Glomerular visceral epithelial cell (primary cell): ENCODE measurements at regions not wholly inside any gene's neighbourhood (a gene's known extent, or its start where the extent isn't known, plus 50 kb on each side); places are given as distances from the start of the nearest gene placed in this dataset.
A peak's percentile ranks its signal among the peaks of the same experiment; 100 is the strongest.
"Not testable (repeated sequence)": the region's sequence is repeated elsewhere in the genome, so short reads cannot be mapped to it uniquely, and the experiment has no call there.

ENCODE experiments used
- DNase-seq: peaks from one replicate; pipeline ENCODE4 v3.0.0-alpha.2; 2016; ENCODE audit errors: extremely low spot score

GRCh38 chr20:41719151-41719550, 101.0 kb upstream of the CHD6 start:
- DNase-seq, result no peak

DNA sequence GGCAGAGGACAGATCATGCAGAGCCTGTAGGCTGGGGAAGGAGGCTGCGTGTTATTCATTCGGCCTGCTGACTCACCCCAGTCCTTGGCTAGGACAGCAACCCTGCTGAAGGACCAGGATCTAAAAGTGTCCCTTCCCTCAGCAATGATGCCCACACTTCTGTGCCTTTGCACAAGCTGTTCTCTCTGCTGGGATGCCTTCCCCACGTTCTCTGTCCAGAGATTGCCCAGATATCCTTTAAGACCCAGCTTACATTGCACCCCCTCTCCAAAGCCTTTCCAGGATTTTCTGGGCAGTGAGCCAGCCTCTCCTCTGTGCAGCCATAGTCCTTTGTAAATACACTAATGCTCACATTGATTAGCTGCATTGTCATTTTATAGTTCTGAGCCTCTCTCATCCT, 99.3 kb upstream of the CHD6 start:
- DNase-seq, result no peak

GRCh38 chr20:41716911-41717310, 98.7 kb upstream of the CHD6 start:
- DNase-seq, result no peak

DNA sequence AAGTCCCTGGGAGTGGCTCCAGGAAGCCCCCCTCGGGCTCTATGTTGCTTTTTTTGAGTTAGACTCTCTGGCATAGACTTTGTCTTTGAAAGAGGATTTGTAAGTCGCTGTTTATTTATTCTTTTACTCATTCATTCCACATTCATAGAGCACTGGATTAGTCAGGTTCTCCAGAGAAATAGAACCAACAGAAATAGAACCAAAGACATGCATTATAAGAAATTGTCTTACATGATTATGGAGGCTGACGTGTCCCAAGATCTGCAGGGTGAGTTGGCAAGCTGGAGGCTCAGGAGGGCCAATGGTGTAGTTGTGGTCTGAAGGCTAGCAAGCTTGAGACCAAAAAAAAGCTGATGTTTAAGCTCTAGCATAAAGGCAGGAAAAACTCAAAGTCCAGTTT, 98.3 kb upstream of the CHD6 start:
- DNase-seq, result no peak

- DNase-seq, result no peak
Observed at GRCh38 chr20:41715526-41715925, 97.3 kb upstream of the CHD6 start.

- DNase-seq, result no peak
Observed at GRCh38 chr20:41714030-41714429, 95.9 kb upstream of the CHD6 start.

- DNase-seq, result no peak
Observed at GRCh38 chr20:41704896-41705295, 86.7 kb upstream of the CHD6 start.

DNA sequence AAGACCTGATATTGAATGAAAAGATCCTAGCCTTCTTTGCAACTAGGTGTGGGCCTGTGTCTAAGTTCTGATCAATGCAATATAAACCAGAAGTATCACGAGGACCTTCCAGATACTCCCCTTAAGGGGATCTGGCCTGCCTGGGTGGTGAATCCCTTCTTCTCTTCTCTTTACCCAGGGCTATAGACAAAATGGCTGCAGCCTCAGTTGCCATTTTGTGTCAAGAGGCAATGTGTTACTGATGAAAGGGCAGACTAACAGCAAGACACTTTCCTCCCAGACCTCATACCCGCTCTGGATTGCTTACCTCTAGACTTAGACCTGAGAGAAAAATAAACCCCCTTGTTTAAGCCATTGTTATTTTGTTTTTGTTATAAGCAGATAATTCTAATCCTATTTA, 84.5 kb upstream of the CHD6 start:
- no peak for DNase-seq

DNA sequence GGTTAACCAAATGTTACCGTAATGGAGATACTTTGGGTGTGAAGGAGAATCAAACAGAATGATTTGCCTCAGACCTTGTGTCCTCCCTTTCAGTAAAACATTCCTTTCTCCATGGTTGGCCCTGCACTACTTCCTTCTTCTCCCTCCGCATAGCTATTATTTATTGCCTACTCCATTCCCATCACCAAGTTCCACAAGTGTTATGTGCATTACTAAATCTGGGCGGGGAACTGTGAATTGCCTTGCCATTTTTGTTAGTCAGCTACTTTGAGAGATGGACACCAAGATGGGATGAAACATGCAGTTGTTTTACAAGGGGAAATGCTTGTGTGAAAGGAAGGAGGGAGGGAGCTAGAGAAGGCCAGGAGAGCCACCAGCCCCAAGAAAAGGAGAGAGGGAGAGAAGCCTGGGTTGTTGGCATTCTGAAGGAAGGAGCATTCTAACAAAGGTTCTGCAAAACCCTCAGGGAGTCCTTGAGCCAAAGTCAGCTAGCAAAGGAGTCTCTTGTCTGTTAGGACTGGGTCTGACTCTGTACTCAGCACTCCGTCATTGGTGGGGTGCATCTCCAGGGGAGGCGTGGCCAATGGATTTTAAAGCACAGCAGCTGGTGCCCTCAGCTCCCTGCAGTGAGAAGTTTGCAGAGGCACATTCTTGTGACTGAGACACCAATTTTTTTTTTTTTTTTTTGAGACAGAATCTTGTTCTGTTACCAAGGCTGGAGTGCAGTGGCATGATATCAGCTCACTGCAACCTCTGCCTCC, 83.6 kb upstream of the CHD6 start:
- DNase-seq, result no peak

- not testable (repeated sequence) for DNase-seq
Observed at GRCh38 chr20:41699673-41700072, 81.5 kb upstream of the CHD6 start.

GRCh38 chr20:41697861-41698559, 79.8 kb upstream of the CHD6 start:
- peak; percentile 47 for DNase-seq

DNA sequence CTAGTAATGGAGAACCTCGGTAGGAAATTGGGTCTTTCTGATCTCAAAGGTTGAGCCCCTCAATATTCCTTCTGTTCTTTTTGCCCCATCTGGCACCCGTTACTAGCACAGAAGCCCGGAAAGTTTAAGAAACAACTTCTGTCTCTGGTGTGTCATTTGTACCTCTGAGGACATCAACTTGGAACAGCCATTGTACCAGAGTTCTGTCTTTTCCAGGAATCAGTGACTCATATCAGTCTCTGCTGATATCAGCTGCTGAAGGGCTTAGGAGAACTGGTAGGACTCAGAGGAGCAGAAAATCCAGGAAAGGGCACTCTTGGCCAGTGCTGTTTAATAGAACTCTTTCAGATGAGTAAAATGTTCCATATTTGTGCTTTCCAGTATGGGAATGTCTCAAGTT, 78.3 kb upstream of the CHD6 start:
- no peak for DNase-seq

DNA sequence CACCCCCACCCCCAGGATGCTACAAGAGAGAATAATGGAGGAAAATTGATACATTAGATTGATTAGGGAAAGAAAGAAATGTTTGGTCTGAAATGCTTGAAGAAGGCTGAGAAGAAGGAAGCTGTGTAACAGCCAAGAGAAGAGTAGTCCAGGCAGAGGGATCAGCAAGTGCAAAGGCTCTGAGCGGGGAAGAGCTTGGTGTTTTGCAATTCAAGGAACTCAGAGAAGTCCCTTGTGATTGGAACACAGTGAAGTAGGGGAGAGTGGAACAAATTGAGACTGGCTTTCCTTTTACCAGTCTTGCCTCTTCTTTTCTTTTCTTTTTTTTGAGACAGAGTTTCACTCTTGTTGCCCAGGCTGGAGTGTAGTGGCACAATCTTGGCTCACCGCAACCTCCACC, 76.6 kb upstream of the CHD6 start:
- no peak for DNase-seq

DNA sequence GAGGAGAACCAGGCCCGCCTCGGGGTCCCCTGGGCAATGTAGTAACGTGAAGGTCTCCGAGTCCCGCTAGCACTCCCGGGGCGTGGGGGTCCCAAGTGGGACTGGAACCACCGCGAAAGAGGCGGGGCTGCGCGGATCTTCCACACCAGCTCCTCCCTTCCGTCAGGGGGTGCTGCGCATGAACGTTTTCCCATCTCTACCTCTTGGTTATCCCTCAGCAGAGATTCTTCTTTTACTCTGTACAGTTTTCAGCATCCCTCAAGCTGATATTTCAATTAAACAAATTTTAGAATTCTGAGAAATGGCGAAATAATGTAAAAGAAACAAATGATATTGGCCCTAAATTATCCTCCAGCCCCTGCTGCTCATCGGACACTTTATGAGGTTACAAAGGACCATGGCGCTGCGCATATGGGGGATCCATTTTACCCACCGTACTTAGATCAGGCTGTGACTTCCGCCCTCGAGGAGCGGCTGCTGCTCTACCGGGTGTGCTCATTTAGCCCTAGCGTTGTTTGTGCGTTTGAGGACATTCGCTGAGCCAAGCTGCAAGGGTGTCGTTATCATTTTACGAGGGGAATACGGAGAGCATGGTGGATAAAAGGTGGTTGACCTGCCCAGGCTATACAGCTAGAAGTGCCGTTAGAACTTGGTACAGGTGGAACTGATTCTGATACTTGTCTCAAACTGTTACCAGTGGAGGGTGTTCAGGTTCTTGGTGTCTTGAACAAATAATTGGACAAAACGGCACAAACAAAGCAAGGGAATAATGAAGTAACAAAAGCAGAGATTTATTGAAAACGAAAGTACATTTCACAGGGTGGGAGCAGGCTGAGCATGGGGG, 75.2 kb upstream of the CHD6 start:
- peak; percentile 89 for DNase-seq

DNA sequence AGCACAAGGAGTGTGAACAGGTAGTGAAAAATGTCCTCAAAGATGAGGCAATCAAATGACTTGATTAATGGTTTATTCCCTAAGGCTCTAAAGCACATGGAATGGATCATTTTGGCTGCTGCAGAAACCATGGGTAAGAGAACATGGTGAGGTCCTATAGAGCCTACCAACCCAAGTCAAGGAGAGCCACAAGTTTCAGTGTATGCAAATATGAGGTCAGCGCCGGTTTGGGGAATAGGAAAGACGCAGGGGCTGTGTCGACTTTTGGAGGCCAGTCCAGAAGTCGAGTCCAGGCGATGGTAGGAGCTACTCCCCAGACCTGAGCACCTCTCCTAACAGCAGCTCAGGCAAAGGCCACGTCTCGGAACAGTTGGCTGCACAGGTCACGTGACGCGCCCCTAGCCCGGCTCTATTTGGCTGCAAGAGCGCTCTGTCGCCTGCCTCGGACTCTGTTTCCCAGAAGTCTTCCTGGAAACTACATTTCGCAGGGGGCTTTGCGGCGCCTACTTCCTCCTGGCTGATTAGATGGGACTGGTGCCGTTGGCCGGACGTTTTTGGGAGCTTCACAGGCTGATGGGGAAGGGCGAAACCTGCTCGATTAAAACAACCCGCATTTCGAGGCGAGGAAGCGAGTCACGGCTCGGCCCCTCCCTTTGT, 74.4 kb upstream of the CHD6 start:
- DNase-seq, result peak; percentile 50

GRCh38 chr20:41691443-41691842, 73.3 kb upstream of the CHD6 start:
- no peak for DNase-seq

DNA sequence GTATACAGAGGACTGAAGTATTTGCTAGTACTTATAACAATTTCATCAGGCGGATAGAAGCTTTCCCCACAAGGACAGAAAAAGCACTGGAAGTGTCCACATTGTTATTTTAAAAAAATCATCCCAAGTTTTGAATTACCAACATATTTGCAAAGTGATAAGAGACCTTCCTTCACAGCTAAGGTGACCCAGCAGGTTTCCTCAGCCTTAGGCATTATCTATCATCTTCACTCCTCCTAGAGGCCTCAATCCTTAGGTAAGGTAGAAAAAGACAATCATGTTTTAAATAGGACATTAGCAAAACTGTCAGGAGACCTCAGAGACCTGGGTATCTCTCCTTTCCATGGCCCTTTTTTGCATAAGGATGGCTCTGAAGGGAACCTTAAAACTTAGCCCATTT, 72.5 kb upstream of the CHD6 start:
- no peak for DNase-seq

- DNase-seq, result no peak
Observed at GRCh38 chr20:41686961-41687360, 68.8 kb upstream of the CHD6 start.

GRCh38 chr20:41685145-41685544, 67.0 kb upstream of the CHD6 start:
- DNase-seq, result not testable (repeated sequence)

DNA sequence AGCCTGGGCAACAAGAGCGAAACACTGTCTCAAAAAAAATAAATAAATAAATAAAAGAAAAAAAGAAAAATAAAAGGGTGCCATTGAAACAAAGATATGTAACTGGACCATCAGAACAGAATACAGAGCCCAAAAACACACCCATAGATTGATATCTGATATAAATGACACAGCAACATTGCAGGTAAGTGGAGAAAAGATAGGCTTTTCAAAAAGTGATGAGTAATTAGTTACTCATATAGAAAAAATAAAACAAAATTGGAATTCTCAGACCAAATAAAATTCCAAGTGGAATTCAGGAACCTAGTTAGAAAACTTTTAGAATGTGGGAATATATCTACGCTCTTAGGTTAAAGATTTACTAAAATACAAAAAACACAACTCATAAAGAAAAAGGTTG, 60.6 kb upstream of the CHD6 start:
- no peak for DNase-seq

DNA sequence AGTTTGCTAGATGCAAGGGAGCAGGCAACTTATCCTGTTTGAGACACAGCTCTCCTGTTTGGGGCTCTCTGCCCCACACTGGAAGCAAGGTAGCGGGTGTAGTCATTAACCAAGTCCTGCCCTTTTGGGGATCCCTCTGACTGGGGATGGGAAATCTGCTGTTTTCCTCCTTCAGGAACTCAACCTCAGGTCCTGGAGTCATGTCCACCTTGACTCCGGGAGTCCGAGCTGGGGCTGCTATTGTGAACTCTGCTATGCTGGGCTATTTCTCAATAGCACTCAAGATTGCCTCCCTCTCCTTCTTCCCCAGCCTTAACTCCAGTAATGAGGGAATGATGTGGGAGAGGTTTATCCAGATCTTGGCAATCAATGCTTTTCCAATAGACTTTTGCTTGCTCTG, 54.1 kb upstream of the CHD6 start:
- no peak for DNase-seq

DNA sequence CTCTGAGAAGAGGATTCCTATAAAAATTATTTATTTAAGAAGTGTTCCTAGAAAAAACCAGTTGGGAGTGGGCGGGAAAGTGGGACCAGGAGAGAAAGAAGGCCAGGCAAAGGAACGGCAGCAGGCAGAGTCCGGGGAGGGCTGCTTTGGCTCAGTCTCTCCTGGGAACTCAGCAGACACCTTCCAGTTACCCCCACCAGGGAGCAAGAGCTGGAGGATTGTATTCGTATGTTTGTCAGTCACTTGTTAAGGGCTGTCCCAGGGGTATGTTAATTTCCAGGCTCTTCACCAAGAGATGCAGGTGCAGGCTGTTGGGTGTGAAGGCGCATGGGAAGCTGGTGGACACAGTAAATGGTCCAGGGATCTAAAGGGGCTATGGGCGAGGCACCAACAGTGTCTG, 53.0 kb upstream of the CHD6 start:
- DNase-seq, result no peak
